ENCODE measurements at regions not wholly inside any gene's neighbourhood (a gene's known extent, or its start where the extent isn't known, plus 50 kb on each side); places are given as distances from the start of the nearest gene placed in this dataset.

DNA sequence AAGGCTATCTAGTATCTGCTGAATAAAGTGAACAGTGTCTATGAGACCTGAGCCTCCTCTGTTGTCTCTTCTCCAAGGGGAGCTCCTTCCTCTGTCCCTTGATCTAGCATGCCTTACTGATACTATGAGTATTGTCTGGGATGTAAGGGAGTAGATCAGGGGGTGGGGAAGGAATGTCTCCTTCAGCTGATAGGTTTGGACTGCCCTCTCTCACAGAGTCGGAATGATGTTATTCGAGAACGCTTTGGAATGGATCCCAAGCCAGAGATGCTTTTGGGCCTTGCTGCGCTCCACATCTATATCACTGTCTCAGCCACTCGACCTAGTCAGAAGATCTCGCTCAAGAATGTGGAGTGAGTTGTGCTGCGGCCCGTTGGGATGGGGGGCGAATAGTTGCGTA, 68.3 kb upstream of the PRPS1 start:
- DNase-seq (ENCODE audit: low read depth in 2 of 3, low spot score in 2 of 3), result no peak

DNA sequence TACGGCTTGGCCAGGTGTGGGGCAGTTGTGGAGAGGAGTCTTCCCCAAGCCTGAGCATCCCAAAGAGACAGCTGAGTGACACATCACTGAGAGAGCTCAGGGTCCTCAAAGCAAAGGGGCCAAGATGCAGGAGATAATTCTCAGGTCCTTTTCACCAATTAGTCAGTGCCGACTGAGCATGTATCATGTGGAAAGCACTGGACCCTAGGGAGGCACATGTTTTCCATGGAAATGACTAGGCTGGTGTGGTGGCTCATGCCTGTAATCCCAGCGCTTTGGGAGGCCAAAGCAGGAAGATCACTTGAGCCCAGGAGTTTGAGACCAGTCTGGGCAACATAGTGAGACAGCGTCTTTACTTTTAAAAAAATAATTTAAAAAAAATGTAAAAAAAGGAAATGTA, 67.3 kb upstream of the PRPS1 start:
- DNase-seq (ENCODE audit: low read depth in 2 of 3, low spot score in 2 of 3), result no peak

DNA sequence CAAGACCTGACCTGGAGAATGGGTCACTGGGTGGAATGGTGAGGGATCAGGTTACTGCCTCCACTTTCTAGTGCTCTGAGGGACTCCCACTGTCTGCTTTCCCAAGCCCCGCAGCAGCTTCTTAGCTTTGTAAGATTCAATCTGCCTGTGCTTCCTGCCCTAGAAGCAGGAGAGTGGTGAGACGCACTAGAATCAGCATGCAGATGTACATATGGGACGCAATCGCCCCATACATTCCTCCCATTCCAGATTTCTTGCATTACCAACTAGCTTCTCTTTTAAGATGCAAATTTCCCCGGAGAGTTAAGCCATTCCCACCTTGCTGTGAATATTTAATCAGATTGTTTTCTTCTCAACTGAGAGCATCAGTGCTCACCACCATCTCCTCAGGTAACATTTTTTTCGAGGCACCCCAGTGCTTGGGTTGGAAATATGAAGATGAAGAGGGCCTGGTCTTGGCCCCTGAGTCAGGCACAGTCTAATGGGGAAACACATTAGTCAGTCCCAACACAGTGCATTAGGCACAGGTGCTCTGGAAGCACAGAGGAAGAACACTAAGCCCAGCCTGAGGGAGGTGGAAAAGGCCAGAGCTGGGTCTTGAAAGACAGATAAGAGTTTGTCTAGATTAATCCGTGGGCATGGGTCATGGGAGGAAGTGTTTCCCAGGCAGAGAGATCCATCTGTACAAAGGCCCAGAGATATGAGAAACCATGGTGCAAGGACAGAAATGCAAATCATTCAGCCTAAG, 66.7 kb upstream of the PRPS1 start:
- DNase-seq (ENCODE audit: low read depth in 2 of 3, low spot score in 2 of 3), result no peak

- DNase-seq (ENCODE audit: low read depth in 2 of 3, low spot score in 2 of 3), result no peak
Measured at GRCh38 chrX:107562482-107562881, 65.8 kb upstream of the PRPS1 start.

- DNase-seq (ENCODE audit: low read depth in 2 of 3, low spot score in 2 of 3), result no peak
Measured at GRCh38 chrX:107563824-107564223, 64.5 kb upstream of the PRPS1 start.

DNA sequence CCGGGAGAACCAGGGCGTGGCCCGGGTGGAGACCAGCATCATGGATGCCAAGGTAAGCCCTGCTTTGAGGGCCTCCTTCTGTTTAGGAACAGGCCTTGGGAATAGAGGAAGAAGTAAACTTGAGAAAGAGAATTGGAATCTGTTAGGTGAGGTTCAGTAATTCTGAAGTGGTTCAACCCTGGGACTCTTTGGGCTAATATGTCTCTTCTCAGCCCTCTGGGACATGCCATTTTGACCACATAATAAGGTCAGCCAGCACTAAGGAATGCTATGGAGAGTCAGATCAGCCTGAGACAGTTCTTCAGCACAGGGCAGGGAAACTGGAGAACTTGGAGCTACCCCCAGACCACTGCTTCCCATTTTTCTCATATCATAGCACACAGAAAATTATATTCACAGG, 63.3 kb upstream of the PRPS1 start:
- no peak for DNase-seq (ENCODE audit: low read depth in 2 of 3, low spot score in 2 of 3)

DNA sequence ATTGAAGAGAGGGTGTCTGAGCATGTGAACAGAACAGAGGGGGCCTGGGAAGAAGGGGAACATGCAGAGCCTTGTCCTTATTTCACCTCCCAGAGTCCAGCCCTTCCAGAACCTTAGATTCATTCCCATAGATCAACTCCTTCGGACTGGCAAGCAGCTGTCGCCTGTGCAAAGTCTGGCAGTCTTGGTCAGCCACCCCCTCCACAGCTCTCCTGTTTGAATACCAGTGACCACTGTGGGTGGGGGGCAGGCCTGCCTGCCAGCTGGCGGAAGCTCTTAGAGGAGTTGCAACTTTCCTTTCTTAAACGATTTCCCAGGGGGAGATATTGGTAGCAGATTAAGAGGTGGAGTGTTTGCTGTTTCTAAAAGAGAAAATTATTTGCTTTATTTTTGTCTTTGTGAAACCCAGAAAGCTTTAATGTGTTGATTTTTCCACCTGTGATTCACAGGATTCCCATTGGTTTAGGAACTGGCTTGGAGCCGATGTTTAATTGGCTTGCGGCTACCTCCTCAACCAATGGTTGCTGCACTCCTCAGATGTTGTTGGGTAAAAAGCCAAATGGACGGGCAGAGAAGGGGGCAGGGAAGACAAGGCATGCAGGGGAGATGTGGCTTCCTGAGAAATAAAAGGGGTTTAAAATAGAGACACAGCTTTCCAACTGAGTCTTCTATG, 62.2 kb upstream of the PRPS1 start:
- peak in 1 of 3 donors; percentile 29 for DNase-seq (ENCODE audit: low read depth in 2 of 3, low spot score in 2 of 3)

GRCh38 chrX:107566604-107567262, 61.6 kb upstream of the PRPS1 start:
- DNase-seq (ENCODE audit: low read depth in 2 of 3, low spot score in 2 of 3), result peak in 1 of 3 donors; percentile 0

- peak in 1 of 3 donors; percentile 1 for DNase-seq (ENCODE audit: low read depth in 2 of 3, low spot score in 2 of 3)
Measured at GRCh38 chrX:107567370-107567769, 60.9 kb upstream of the PRPS1 start.

GRCh38 chrX:107571296-107571998, 56.9 kb upstream of the PRPS1 start:
- no peak for DNase-seq (ENCODE audit: low read depth in 2 of 3, low spot score in 2 of 3)

DNA sequence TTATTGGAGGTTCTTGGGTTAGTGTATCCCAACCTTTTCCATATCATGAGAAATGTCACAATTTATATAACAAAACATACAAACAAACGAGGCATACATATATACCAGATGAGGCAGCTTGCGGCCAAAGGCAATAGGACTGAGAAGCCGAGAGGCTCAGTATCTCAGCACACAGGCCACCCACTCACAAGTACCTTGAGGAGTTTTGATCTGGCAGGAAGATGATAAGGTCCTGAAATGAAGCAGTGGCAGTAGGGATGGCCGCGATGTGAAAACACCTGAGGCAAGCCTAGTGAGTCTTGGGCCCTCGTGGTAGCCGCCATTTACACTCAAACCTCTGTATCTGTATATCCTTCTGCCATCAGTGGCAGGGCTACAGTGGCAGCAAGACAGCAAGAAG, 55.3 kb upstream of the PRPS1 start:
- DNase-seq (ENCODE audit: low read depth in 2 of 3, low spot score in 2 of 3), result no peak

DNA sequence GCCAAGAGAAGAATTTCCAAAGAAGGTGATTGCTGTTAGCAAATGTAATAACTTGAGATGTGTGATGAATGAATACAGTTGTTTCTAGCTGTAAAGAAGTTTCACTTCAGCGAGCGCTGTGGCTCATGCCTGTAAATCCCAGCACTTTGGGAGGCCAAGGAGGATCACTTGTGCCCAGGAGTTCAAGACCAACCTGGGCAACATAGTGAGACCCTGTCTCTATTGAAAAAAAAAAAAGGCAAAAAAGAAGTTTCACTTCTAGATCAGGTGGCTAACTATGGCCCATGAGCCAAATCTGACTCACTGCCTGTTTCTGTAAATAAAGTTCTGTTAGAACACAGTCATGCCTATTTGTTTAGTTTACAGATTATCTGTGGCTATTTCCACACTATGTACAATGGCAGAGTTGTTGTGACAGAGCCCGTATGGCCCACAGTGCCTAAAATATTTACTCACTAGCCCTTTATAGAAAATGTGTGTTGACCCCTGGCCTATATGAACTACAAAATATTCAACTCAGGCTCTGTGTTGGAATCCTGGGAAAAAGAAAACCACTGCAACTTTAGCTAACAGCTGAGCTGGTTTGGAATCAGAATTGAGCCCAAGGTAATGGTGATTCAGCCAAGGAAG, 54.1 kb upstream of the PRPS1 start:
- DNase-seq (ENCODE audit: low read depth in 2 of 3, low spot score in 2 of 3), result no peak

GRCh38 chrX:107574711-107575110, 53.6 kb upstream of the PRPS1 start:
- no peak for DNase-seq (ENCODE audit: low read depth in 2 of 3, low spot score in 2 of 3)

DNA sequence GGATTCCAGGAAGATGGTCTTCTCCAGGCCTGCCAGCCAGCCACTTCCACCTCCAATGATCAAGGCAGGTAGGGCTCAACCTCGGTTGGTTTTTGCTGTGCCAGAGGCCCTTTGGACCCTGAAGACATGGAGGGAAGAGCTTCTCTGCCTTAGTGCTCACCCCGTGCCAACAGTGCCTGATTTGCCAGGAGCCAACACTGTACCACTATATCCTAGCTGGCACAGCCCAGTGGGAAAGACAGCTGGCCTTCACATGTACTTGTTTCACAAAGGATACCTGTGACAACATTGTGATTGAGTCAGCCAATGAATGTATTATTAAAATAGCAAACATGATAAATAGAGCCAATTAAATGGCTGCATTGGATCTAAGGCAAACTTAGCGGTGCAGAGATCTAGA, 51.9 kb upstream of the PRPS1 start:
- no peak for DNase-seq (ENCODE audit: low read depth in 2 of 3, low spot score in 2 of 3)

- no peak for DNase-seq (ENCODE audit: low read depth in 2 of 3, low spot score in 2 of 3)
Measured at GRCh38 chrX:107576841-107577240, 51.5 kb upstream of the PRPS1 start.

DNA sequence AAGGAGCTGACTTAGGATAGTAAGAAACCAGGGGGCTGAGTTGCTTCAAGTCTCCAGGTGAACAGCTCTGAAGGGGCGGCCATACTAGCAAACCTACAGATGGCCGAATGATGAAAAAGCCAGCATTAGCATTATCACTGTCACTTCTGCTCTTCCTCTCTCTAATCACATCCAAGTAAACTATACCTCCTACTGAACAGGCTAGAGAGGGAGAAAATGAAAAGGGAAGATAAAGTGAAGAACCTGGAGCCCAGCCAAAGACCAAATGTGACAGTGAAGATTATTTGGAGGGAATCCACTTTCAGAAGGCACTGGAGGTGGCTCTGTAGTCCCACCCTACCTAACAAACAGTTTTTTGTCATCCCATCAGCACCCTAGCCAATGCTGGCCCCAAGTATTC, 50.4 kb upstream of the PRPS1 start:
- no peak for DNase-seq (ENCODE audit: low read depth in 2 of 3, low spot score in 2 of 3)
